AG09309 (cell line): ENCODE measurements at regions not wholly inside any gene's neighbourhood (a gene's known extent, or its start where the extent isn't known, plus 50 kb on each side); places are given as distances from the start of the nearest gene placed in this dataset.

Experiments
- DNase-seq: peaks from one replicate; pipeline ENCODE4 v3.0.0-alpha.2; 2010; ENCODE audit warnings: low read depth
- H3K4me3 ChIP-seq: 2 replicates; pipeline ENCODE4 v1.5.1; 2011; ENCODE audit warnings: mild to moderate bottlenecking, low read depth, low read length, moderate library complexity; ENCODE audit not compliant: control insufficient read depth
- CTCF ChIP-seq: IDR thresholded peaks from 2 replicates; pipeline ENCODE4 v1.5.1; 2011; ENCODE audit warnings: mild to moderate bottlenecking, low read depth, low read length, inconsistent platforms; ENCODE audit not compliant: insufficient read depth, control insufficient read depth; ENCODE audit errors: missing control alignments

GRCh38 chr18:44179693-44180092 lies 501.0 kb upstream of the SETBP1 start:
- no peak overlapping the region for H3K4me3 ChIP-seq
- DNase-seq, result no peak
- no peak for TF ChIP-seq CTCF

- TF ChIP-seq CTCF, result no peak
- no peak overlapping the region for H3K4me3 ChIP-seq
- no peak for DNase-seq
Observed at GRCh38 chr18:44180683-44181082, 500.0 kb upstream of the SETBP1 start.

- no peak for TF ChIP-seq CTCF
- no peak overlapping the region for H3K4me3 ChIP-seq
- DNase-seq, result no peak
Observed at GRCh38 chr18:44181951-44182747, 498.5 kb upstream of the SETBP1 start.

DNA sequence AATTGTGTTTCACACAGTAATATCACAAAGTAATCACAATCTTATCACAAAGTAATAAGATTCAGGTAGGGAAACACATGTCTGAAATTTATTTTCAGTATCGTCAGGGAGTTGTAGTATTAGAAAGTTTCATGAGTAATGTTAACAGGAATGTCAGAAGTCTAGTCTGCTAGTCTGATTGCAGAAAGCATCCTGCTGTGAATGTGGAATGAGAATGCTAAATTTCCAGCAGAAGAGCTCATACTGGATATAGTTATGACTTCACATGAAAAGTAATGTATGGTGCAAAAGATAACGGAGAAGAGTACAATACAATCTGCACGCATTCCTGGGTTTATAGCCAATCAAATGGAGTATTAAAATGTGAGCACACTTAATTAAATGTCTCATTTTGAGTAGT lies 494.7 kb upstream of the SETBP1 start:
- H3K4me3 ChIP-seq, result no peak overlapping the region
- TF ChIP-seq CTCF, result no peak
- no peak for DNase-seq

DNA sequence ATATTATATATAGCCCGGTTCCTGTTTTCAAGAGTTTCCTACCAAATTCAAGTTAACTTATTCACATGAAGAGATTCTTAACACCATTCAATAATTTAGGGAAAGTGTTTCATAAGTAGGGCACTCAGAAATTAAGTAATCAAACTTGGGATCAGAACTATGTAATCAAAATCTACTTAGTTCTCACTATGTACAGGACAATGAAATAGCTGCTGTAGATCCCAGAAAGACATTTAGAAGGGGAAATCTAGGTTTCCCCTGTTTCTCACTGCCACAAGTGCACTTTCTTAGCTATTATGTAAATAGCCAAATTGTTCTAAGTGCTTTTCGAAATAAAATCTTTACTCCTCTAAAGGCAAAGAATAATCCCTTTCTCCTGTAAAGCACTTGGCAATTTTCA lies 493.6 kb upstream of the SETBP1 start:
- TF ChIP-seq CTCF, result no peak

DNA sequence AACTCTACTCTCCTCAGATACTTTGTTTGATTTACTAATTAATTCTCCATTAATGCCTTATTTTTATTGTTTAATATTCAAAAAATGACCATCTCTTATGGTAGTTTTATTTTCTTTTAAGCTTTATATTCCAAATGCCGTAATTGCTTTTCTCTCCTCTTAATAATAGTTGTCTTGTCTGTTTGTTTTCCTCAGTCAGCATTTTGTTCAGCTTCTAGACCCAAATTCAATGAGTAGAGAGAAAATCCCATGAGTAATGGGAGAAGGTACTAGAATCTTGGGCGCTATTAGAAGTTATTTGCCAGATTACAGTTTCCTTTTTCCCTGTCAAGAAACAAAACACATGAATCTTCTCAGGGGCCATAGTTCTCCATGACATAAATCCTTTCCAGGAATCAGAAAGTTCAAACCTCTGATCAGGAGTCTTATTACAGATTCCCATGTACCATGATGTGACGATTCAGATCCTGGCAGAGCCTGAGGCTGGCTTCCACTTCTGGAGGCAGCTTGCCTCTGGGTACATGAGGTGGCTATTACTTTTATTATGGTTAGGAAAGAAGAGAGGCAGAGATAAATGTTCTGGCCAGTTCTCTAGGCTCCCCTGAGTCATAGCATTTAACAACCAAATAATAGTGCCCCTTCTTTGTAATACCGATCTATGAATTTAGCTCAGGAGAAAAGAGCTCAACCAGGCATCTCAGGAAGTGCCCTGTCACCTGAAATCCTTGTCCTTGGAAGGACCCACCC lies 485.1 kb upstream of the SETBP1 start:
- no peak overlapping the region for H3K4me3 ChIP-seq
- no peak for TF ChIP-seq CTCF
- DNase-seq, result no peak

More for the DNA sequence above, 493.6 kb upstream of the SETBP1 start:
- no peak for DNase-seq
- no peak overlapping the region for H3K4me3 ChIP-seq
